HG02973 (cell line): ENCODE measurements at regions not wholly inside any gene's neighbourhood (a gene's known extent, or its start where the extent isn't known, plus 50 kb on each side); places are given as distances from the start of the nearest gene placed in this dataset.

Source experiments
- ATAC-seq: cut with Tn5 transposase; IDR thresholded peaks from one replicate; pipeline ENCODE4 v1.9.1; 2021; ENCODE audit warnings: moderate library complexity; ENCODE audit not compliant: unreplicated experiment

DNA sequence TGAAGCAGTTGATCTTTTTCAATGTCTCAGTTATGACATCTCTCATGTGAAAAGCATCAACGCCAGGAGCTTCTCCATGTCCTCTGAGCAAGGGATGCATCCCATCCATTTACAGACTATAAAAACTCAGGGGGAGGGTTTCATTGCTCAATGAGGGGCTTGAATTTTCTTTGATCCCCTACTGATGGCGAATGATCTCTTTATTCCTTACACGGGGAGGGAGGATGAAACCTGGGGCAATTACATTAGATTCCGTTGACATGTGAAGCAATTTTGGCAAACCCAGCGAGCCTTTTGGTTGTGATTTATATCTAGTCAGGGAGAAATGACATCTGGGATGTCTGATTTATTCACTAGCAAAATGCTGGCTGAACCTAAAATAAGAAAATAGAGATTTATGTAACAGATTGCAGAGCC, 268.9 kb downstream of the HIVEP2 start:
- ATAC-seq: no peak

DNA sequence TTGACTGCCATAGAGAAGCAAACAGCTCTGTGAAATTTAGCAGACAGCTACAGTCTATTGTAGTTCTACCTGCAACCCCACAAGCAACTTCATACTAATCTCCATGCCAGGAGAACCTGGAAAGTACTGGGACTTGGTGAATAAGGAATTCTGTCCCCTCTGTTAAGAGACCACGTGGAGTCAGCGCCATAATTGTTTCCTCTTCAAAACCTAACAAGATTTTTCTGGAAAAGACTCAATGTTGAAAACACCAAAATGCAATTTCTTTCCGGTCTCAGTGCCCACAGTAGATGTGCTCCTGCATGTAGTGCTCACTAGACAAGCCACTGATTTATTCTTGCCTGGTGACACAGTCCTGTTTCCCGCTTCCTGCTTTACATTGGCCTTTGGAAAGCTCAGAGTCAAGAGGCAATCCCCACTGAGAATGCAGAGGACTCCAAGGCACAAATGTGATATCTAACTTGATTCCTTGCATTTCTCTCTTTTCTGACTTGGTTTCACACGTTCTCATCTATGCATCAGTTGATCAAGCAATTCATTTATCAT, 268.3 kb downstream of the HIVEP2 start:
- no peak for ATAC-seq

GRCh38 chr6:142679907-142680700, 264.9 kb downstream of the HIVEP2 start:
- no peak for ATAC-seq

DNA sequence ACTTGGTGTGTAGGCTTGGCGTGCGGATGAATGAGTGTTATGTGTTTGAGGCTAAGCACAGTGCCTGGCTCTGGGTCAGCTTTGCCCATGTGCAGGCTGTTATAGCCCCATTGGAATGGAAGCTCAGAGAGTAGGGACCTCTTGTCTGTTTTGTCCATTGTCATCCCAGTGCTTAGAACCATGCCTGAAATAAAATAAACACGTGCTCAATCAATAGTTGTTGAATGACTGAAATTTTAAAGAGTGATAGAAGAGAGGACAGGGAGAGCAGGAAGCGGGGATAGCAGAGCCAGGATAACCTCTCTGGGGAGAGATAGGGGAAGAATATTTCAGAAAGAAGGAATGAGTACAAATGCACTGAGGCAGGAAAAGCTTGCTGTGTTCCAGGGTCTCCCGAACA, 263.9 kb downstream of the HIVEP2 start:
- no peak for ATAC-seq

- no peak for ATAC-seq
Observed at GRCh38 chr6:142682985-142683384, 262.0 kb downstream of the HIVEP2 start.

- ATAC-seq: no peak
Observed at GRCh38 chr6:142683714-142684141, 261.2 kb downstream of the HIVEP2 start.

DNA sequence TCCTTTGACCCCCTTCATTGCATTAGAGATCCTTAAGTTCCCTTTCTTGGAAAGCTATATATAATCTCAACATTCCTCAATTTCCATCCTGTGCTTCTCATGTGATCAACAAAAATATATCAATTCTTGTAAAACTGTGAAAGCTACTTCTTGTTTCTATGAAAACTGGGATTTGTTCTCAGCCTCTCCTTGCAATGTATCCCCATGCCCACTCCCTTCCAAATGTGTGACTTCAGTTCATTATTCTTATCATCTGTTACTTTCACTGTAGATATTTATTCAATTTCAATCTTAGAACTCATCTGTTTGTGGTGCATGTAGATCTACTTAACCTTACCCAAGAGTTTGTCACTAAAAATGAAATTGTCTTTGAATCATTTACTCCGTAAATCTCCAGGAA, 260.6 kb downstream of the HIVEP2 start:
- no peak for ATAC-seq

- ATAC-seq: no peak
Observed at GRCh38 chr6:142685852-142686506, 259.0 kb downstream of the HIVEP2 start.

- ATAC-seq: no peak
Observed at GRCh38 chr6:142686507-142686887, 258.5 kb downstream of the HIVEP2 start.

- no peak for ATAC-seq
Observed at GRCh38 chr6:142692942-142693341, 252.0 kb downstream of the HIVEP2 start.

- ATAC-seq: no peak
Observed at GRCh38 chr6:142693441-142693840, 251.5 kb downstream of the HIVEP2 start.

DNA sequence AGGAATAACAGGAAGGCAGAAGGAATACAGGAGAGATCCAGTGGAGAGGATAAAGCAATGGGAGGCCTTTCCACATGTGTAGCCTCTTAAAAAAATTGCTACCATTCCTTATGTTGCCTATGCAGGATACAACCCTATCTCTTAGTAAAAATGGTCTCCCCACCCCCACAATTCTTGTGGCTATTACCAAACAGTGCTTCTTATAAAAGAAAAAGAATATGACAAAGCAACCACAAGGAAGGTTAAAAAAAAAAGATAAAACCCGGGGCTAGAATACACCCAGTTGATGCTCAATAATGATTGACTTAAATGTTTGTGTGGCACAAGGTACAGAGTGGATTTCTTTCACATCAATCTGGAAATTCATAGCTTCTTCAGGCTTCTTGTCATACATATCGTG, 250.9 kb downstream of the HIVEP2 start:
- ATAC-seq: no peak

- ATAC-seq: no peak
Observed at GRCh38 chr6:142695016-142695415, 250.0 kb downstream of the HIVEP2 start.

- no peak for ATAC-seq
Observed at GRCh38 chr6:142696123-142697000, 248.6 kb downstream of the HIVEP2 start.

- no peak for ATAC-seq
Observed at GRCh38 chr6:142697001-142697335, 248.0 kb downstream of the HIVEP2 start.

GRCh38 chr6:142697922-142698321, 247.1 kb downstream of the HIVEP2 start:
- ATAC-seq: no peak

DNA sequence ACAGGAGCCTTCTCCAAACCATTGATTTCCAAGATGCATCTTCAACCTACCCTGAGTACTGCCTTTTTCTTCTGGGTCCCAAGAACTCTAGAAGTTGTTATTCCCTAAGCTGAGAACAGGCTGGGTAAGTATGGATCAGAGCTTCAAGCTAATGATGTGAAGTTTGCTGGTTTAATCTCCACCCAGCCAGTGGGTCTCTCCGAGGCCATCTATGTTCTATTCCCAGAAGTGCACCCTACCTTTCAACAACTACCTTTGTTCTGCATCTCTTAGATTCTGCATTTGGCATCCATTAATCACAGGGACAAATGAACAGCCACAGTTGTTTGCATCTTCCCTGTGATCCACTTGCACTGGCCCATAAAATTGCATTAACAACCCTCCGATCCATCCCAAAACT, 246.2 kb downstream of the HIVEP2 start:
- no peak for ATAC-seq

- ATAC-seq: no peak
Observed at GRCh38 chr6:142699391-142699790, 245.6 kb downstream of the HIVEP2 start.

GRCh38 chr6:142700032-142700431, 244.9 kb downstream of the HIVEP2 start:
- ATAC-seq: peak; percentile 57

- no peak for ATAC-seq
Observed at GRCh38 chr6:142700671-142701312, 244.2 kb downstream of the HIVEP2 start.
